NCI-H345 treated with DMSO at 0.1 percent for 48 hours (cell line): ENCODE measurements at regions not wholly inside any gene's neighbourhood (a gene's known extent, or its start where the extent isn't known, plus 50 kb on each side); places are given as distances from the start of the nearest gene placed in this dataset.
"Not testable (repeated sequence)": the region's sequence is repeated elsewhere in the genome, so short reads cannot be mapped to it uniquely, and the experiment has no call there.

Experiments
- DNase-seq: peaks from one replicate; lab custom pipeline; 2025; ENCODE audit not compliant: unreplicated experiment; lab: John Stamatoyannopoulos, UW

DNA sequence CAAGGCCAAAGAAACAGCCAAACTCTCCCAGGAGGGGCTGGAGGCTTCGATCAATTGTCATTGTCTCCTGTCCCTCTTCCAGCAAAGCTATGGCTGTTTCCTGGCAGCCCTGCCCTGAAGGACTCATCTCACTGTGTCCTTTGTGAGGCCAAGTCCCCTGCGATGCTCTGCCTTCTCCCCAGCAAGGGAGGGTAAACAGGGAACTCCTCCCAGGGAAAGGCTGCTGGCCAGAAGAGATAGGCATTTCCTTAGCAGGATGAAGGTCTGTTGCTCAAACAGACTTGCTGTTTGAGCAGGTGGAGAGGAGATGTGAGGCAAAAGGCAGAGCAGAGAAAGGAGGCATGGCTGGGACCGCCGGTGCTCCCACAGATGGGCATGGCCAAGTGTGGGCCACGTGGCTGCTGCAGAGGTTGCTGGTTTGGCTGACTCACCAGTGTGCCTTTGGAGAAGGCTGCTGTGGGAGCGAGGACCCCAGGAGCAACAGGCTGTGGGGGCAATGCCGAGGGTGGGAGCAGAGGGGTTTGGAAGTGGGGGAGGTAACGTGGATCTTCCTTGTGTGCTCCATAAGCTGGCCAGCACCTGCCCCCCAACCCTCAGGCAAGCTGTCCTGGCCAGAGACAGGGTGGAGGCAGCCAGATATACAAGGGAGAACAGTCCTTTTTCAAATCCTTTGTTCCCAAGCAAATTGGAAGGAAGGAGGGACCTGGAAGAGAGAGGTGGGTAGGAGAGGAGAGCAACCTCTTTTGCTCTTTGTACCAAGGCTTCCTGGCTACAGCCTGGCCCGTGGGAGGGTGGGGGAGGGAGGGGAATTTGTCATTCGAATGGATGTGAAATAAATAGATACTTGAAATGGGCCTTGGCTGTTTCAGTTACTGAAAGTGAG is 449.8 kb downstream of the SIPA1L2 start:
- no peak for DNase-seq

- DNase-seq: no peak
Measured at GRCh38 chr1:232178191-232178590, 451.7 kb downstream of the SIPA1L2 start.

- no peak for DNase-seq
Measured at GRCh38 chr1:232177438-232177837, 452.5 kb downstream of the SIPA1L2 start.

GRCh38 chr1:232176222-232176621 is 453.7 kb downstream of the SIPA1L2 start:
- no peak for DNase-seq

DNA sequence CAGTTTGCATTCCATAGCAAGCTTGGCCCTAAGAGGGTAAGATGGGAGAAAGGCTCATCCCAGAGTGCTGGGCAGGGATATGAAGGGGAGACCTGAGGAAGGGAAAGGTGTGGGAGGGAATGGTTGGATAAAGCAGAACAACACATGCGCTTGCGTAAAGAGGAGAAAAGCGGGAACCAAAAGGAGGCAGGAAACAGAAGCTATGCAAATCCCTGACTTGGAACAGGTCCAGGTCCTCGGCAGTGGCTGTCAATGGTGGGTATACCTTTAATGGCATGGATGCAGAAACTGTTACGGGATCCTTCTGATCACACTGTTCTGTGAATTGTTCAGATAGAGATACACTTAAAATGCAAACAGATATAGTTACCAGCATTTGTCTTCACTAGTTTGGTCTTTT is 455.6 kb downstream of the SIPA1L2 start:
- peak; percentile 51 for DNase-seq

- DNase-seq: no peak
Measured at GRCh38 chr1:232172563-232172962, 457.4 kb downstream of the SIPA1L2 start.

GRCh38 chr1:232170909-232171308 is 459.0 kb downstream of the SIPA1L2 start:
- DNase-seq: no peak

DNA sequence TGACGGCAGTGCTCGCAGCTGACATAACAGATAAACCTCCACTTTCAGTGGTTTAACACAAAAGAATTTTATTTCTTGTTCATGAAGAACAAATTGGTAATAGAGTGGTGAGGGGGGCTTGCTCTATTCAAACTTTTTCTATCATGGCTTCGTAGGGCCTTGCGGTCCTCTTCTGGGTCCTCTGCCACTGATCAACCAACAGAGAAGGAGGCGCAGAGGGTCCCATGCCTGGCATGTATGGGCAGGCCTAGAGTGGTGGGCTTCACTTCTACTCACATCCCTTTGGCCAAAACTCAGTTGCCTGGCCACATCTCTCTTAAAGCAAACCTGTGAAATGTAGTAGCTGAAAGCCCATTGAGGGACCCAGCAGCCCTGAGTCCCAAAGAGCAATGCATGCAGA is 460.5 kb downstream of the SIPA1L2 start:
- no peak for DNase-seq

GRCh38 chr1:232168508-232168907 is 461.4 kb downstream of the SIPA1L2 start:
- no peak for DNase-seq

DNA sequence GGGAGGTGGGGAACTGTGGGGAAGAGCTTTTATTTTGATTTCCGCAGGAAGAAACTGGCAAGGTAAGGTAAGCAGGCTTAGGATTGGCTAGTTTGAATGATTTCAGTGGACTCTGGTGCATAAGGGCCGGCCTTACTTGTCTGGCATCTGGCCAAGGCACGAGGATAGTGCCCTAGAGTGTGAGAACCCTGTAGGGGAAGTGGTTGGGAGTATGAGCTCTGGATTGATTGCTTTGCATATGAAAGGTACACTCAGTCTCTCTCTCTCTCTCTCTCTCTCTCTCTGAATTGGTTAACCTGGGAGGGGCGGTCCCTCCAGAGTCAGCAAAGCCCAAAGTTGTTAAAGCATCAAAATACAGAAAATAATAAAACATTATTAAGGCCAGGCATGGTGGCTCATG is 463.0 kb downstream of the SIPA1L2 start:
- no peak for DNase-seq

DNA sequence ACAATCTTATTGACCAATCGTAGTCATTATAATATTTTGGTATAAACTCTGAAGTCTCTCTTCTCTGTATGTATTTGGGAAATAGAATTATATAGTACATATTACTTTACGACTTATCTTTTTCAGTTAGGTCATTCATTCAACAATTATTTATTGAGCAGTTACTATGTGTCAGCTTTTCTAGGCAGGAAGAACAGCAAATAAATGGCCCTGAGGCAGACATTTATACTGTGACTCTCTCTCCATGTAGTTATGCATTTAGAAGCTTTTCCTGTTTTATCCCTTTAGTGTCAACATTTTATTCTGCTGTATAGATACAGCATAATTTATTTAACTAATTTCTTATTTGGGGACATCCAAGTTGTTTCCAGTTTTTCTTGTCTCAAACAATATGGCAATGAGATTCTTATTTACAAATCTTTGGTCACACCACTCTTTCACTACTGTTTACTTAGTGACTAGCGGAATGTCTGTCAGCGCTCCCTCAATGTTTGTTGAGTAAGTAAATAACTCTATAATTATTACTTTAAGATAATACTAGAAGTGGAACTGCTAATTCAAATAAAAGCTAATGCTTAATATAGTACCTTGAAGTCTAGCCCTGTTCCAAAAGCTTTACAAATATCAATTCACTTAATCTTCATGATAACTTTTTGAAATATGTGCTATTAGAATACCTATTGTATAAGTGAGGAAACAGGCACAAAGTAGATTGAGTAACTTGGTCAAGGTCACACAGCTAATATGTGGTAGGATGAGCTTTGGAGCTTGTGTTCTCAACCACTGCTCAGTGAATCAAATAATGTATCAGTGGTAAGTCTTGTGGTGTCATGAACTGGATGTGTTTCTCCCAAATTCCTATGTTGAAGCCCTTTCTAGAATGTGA is 465.6 kb downstream of the SIPA1L2 start:
- DNase-seq: no peak

GRCh38 chr1:232163533-232163932 is 466.4 kb downstream of the SIPA1L2 start:
- no peak for DNase-seq

GRCh38 chr1:232162001-232162400 is 467.9 kb downstream of the SIPA1L2 start:
- no peak for DNase-seq

GRCh38 chr1:232158558-232158957 is 471.4 kb downstream of the SIPA1L2 start:
- DNase-seq: not testable (repeated sequence)

- not testable (repeated sequence) for DNase-seq
Measured at GRCh38 chr1:232156070-232156469, 473.9 kb downstream of the SIPA1L2 start.

- no peak for DNase-seq
Measured at GRCh38 chr1:232153652-232154051, 476.3 kb downstream of the SIPA1L2 start.

DNA sequence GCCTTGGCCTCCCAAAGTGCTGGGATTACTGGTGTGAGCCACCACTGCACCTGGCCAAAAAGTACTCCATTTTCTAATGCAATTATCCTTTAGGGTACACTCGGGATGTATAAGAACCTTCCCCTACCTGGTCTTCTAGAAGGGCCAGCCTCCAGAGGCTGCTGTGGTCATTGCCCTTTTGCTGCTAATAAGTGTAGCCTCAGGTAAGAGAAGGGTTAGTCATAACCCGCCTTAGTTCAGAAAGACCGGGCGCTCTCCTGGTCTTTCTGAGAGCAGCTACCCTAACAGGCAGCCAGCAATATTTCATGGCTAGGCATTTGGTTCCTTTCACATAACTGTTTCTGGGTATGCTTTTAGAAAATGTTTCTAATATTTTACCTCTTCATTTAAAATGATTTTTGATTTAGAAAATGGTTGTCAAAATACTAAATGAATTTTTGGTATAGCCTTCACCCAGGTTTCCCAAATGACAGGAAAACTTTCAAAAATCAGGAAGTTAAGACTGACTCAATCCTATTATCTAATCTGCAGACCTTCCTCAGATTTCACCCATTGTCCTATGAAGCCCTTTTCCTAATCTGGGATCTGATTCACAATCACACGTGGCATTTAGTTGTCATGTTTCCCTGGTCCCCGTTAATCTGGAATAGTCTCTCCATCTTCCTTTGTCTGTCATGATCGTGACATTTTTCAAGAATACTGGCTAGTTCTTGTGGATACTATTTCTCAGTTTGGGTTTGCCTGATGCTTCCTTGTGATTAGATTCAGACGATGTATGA is 479.0 kb downstream of the SIPA1L2 start:
- no peak for DNase-seq

DNA sequence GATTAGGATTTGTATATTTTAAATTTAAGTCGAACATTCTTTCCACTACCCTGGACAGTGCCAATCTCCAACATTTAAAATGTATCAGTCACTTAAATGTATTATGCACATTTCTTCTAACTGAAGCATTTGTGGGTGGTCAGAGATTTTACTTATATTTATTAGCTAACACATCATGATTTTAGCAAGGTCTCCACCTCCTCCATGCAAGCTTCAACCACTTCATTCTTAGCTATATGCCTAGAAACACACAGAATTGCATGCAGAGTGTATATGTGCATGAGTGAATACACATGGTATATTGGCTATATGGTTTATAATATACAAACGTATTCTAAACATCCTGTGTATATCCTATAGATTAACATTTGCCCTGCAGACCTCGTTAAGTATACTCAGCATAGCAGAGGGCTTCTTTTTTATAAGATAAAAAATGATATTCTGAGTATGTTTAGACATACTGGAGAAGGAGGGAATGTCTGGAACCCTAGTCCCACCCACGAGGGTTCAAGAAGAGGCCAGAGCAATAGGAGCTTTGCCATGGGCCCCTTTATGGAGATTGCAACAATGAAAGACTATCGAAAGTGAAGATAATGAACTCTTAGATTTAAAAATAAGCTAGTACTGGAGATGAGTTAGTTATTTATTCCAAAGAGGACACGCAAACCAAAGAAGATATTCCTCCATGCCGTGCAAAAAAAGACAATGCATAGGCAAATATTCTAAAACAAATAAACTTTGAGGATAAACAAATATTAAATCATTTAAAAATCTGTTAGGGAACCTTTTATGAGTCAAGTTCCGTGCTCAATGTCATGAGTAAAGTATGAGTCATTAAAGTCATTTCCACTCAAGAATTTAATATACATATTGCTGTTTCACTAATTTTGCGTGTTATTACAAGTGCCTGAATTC is 480.4 kb downstream of the SIPA1L2 start:
- no peak for DNase-seq

DNA sequence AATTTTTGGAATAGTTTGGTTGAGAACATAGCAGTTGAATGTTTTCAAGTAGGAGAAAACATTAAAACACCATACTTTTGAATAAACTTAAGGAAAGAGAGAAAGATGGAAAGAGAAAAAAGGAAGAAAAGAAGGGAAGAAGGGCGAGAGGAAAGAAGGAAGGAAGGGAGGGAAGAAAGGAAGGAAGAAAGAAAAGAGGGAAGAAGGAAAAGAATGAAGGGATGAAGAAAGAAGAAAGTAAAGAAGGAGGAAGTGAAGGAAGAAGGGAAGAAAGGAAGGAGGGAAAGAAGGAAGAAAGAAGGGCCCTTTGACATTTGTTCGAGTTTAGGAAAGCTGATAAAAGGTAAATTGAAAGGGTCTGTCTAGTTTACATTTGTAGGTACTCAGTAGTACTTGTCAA is 482.7 kb downstream of the SIPA1L2 start:
- DNase-seq: no peak

DNA sequence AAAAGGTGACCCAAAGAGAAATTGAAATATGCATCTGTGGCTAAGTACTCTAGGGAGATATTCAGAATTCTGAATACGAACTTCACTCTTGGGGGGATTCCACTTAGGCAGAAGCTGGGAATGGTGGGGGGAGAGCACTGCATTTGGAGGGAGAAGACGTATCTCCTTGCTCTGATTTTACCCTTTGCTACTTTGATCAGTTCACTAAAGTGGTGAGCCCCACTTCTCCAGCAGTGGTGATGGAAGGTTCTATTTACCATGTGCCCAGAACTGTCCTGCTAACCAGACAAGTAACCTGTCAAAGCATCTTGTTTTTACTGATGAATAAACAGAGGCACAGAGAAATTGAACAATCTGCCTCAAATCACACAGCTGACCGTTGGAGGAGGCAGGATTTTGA is 483.4 kb downstream of the SIPA1L2 start:
- DNase-seq: no peak
